MCF 10A (cell line): ENCODE measurements at regions not wholly inside any gene's neighbourhood (a gene's known extent, or its start where the extent isn't known, plus 50 kb on each side); places are given as distances from the start of the nearest gene placed in this dataset.
"Not testable (repeated sequence)": the region's sequence is repeated elsewhere in the genome, so short reads cannot be mapped to it uniquely, and the experiment has no call there.

Source experiments
- BruUV-seq: library from RNA; stranded (reverse); fragments of 400-500 nt; replicated peaks from 2 replicates; lab custom pipeline; 2021; lab: Mats Ljungman, UMichigan
- CTCF ChIA-PET: fragments of 300-600 bp; sonication (Branson Sonifier 250); formaldehyde crosslinking; extraction: SDS; loops from one replicate; lab custom pipeline; 2021; ENCODE audit warnings: antibody characterized with exemption, inconsistent platforms; lab: Yijun Ruan, JAX
- POLR2A ChIA-PET: fragments of 300-600, 350-650 bp; sonication (Branson Sonifier 250); formaldehyde crosslinking; extraction: SDS; loops from one replicate; lab custom pipeline; 2020; ENCODE audit warnings: antibody characterized with exemption, inconsistent platforms; lab: Yijun Ruan, JAX
- DNase-seq: peaks from one replicate; pipeline ENCODE4 v3.0.0-alpha.2; 2018; ENCODE audit not compliant: unreplicated experiment
- H3K27ac Mint-ChIP-seq: one replicate; pipeline ENCODE4 v1.8.0; 2022; ENCODE audit warnings: mild to moderate bottlenecking, low read depth, mixed read lengths; ENCODE audit not compliant: unreplicated experiment
- H3K27me3 Mint-ChIP-seq: one replicate; pipeline ENCODE4 v1.8.0; 2022; ENCODE audit warnings: mixed read lengths; ENCODE audit not compliant: insufficient read depth, unreplicated experiment
- H3K36me3 Mint-ChIP-seq: one replicate; pipeline ENCODE4 v1.8.0; 2022; ENCODE audit warnings: mild to moderate bottlenecking, moderate library complexity, mixed read lengths; ENCODE audit not compliant: insufficient read depth, unreplicated experiment
- H3K4me1 Mint-ChIP-seq: one replicate; pipeline ENCODE4 v1.8.0; 2022; ENCODE audit warnings: mixed read lengths; ENCODE audit not compliant: insufficient read depth, unreplicated experiment
- H3K4me3 Mint-ChIP-seq: one replicate; pipeline ENCODE4 v1.8.0; 2022; ENCODE audit warnings: mild to moderate bottlenecking, moderate library complexity, mixed read lengths; ENCODE audit not compliant: unreplicated experiment
- H3K9me3 Mint-ChIP-seq: one replicate; pipeline ENCODE4 v1.8.0; 2022; ENCODE audit warnings: mixed read lengths; ENCODE audit not compliant: unreplicated experiment
- intact Hi-C: fragments of 100-400 bp; cut with micrococcal nuclease; formaldehyde crosslinking; loops from 2 replicates; pipeline ENCODE4 v1.14.1; 2022
- TF ChIP-seq, protein P1 (sequence below): fragments of 200-600 bp; IDR thresholded peaks from one replicate; pipeline ENCODE4 v1.8.0; 2022; ENCODE audit warnings: antibody characterized with exemption, mild to moderate bottlenecking; ENCODE audit not compliant: unreplicated experiment

DNA sequence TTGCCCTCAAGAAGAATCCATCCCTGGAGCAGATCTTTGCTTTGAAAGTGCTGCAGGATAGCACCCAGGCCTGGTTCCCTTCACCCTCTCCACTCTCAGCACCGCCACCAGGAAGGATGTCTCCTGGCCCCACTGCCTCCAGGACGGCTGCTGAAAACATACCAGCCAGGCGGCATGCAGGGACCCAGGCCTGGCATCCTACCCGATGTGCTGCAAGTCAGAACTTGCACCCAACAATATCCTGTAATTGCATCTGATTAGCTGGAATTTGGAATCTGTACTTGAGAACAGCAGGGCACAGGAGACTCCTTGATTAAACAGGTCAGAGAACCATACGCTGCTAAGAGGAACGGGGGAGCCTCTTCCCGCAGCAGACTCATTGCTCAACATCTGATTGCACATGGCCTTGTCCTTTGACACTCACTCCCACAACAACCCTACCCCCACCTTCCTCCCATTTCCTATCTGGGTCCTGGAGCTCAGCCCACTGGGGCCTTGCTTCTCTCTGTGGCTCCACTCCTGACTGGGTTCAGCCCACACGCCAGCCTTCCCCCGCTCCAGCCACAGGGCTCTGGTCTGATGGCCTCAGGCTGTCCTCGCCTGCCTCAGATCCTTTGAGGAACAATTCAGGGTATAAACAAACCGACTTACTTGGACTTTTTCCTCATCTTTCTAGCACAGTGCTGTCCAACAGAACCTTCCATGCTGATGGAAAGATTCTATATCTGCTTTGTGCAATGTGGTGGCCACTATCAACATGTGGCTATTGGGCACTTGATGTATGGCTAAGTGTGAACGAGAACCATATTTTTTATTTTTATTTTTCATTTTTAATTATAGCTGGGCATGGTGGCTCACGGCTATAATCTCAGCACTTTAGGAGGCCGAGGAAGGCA lies 78.0 kb downstream of the FGD2 start:
- TF ChIP-seq, protein P1, sequence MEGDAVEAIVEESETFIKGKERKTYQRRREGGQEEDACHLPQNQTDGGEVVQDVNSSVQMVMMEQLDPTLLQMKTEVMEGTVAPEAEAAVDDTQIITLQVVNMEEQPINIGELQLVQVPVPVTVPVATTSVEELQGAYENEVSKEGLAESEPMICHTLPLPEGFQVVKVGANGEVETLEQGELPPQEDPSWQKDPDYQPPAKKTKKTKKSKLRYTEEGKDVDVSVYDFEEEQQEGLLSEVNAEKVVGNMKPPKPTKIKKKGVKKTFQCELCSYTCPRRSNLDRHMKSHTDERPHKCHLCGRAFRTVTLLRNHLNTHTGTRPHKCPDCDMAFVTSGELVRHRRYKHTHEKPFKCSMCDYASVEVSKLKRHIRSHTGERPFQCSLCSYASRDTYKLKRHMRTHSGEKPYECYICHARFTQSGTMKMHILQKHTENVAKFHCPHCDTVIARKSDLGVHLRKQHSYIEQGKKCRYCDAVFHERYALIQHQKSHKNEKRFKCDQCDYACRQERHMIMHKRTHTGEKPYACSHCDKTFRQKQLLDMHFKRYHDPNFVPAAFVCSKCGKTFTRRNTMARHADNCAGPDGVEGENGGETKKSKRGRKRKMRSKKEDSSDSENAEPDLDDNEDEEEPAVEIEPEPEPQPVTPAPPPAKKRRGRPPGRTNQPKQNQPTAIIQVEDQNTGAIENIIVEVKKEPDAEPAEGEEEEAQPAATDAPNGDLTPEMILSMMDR = no peak
- no peaks in the 10 kb centered on the region for H3K36me3 Mint-ChIP-seq
- POLR2A ChIA-PET = interaction anchor here (0.7 to 2.4 kb wide), 11 partner anchors 12 to 208 kb away, joined by 3 to 17 read pairs (median 4); partner anchors contain the start of gene PIM1
- no peaks in the 10 kb centered on the region for H3K27me3 Mint-ChIP-seq
- H3K9me3 Mint-ChIP-seq = peaks cover 5% of the 10 kb centered on the region
- no peak overlapping the region for H3K27ac Mint-ChIP-seq
- no TSS peak for BruUV-seq
- CTCF ChIA-PET = interaction anchor here (0.6 to 1.9 kb wide), 9 partner anchors 10 to 125 kb away, joined by 3 to 12 read pairs (median 5); no protein-coding TSS in a partner anchor
- intact Hi-C loops = no loop called here
- H3K4me3 Mint-ChIP-seq = no peak overlapping the region
- DNase-seq = peak; percentile 84
- peaks cover 16% of the 10 kb centered on the region for H3K4me1 Mint-ChIP-seq

DNA sequence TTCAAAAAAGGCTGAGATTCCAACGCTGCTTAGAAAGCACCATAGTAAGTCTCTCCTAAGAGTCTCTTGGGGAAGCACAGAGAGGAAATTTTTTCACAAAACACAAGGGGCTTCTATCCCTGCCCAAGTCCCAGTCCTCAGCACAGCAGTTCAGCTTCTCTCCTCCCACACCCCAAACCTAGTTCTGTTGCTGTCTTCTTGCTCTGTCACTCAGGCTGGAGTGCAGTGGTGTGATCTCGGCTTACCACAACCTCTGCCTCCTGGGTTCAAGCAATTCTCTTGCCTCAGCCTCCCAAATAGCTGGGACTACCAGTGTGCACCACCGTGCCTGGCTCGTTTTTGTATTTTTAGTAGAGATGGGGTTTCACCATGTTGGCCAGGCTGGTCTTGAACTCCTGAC lies 79.2 kb downstream of the FGD2 start:
- H3K27ac Mint-ChIP-seq, H3K4me3 Mint-ChIP-seq, BruUV-seq, DNase-seq, intact Hi-C loops, H3K36me3 Mint-ChIP-seq, H3K9me3 Mint-ChIP-seq, H3K27me3 Mint-ChIP-seq: not testable (repeated sequence)
- ChIA-PET CTCF (interaction anchor here (0.6 to 0.7 kb wide), 3 partner anchors 49 to 971 kb away, joined by 3 read pairs; no protein-coding TSS in a partner anchor), POLR2A (interaction anchor here (0.8 to 2.4 kb wide), 6 partner anchors 14 to 86 kb away, joined by 3 to 17 read pairs (median 3); partner anchors contain the start of gene PIM1)
- H3K4me1 Mint-ChIP-seq = peaks cover 16% of the 10 kb centered on the region

DNA sequence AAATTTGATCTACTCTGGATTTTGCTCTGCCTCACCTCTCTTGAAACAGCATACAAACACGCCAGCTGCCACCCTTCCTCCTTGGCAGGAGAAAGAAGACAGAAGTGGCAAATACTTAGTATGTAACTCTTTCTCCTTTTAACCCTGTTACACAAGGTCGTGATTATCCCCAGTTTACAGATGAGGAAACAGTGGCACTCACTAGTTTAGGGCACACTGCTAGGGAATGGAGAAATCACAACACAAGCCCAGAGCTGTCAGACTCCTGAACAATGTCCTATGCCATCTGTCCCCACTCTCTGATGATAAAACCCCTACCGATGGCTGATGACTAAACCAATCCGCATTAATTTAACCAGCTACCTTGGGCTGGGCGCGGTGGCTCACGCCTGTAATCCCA lies 79.7 kb downstream of the FGD2 start:
- peaks cover 16% of the 10 kb centered on the region for H3K4me1 Mint-ChIP-seq
- no peak overlapping the region for H3K27ac Mint-ChIP-seq
- H3K9me3 Mint-ChIP-seq = peaks cover 5% of the 10 kb centered on the region
- no peak overlapping the region for H3K4me3 Mint-ChIP-seq
- no peaks in the 10 kb centered on the region for H3K27me3 Mint-ChIP-seq
- BruUV-seq = no TSS peak
- intact Hi-C loops = no loop called here
- DNase-seq = no peak
- POLR2A ChIA-PET = interaction anchor here (0.8 to 2.4 kb wide), 5 partner anchors 14 to 86 kb away, joined by 3 to 11 read pairs (median 7); partner anchors contain the start of gene PIM1
- TF ChIP-seq, protein P1 = no peak
- no peaks in the 10 kb centered on the region for H3K36me3 Mint-ChIP-seq
- CTCF ChIA-PET = interaction anchor here (0.6 to 0.7 kb wide), 2 partner anchors 49 to 971 kb away, joined by 3 read pairs; no protein-coding TSS in a partner anchor

DNA sequence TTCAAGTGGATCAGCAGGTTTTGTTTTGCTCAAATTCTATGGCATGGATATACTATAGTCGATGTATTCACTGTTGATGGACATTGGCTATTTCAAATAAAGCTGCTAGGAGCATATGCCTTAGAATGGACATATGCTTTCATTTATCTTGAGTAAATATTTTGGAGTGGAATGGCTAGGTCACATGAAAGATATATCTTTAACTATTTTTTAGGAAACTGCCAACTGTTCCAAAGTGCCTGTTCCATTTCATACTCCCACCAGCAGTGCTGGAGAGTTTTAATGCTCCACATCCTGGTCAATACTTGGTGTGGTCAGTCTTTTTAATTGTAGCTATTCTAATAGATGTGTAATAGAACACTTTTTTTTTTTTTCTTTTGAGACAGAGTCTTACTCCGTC lies 81.1 kb upstream of the PIM1 start:
- ChIA-PET POLR2A (no interaction called here), CTCF (no interaction called here)
- intact Hi-C loops = no loop called here
- Mint-ChIP-seq H3K27ac (no peak overlapping the region), H3K4me3 (no peak overlapping the region), H3K4me1 (peaks cover 7% of the 10 kb centered on the region), H3K9me3 (peaks cover 5% of the 10 kb centered on the region), H3K36me3 (no peaks in the 10 kb centered on the region), H3K27me3 (no peaks in the 10 kb centered on the region)
- TF ChIP-seq, protein P1 = no peak
- BruUV-seq = no TSS peak
- DNase-seq = no peak
